ENCODE measurements at regions not wholly inside any gene's neighbourhood (a gene's known extent, or its start where the extent isn't known, plus 50 kb on each side); places are given as distances from the start of the nearest gene placed in this dataset.

- Histone ChIP-seq H3K79me2 (ENCODE audit: control insufficient read depth, insufficient read depth, low read length) (no peaks in the 10 kb centered on the region), H2AFZ (ENCODE audit: low read depth, low read length) (no peak overlapping the region), H3K9me3 (replicated peaks; ENCODE audit: control insufficient read depth, insufficient read depth, low read length) (no peaks in the 10 kb centered on the region), H3K4me1 (ENCODE audit: control insufficient read depth, extremely low read depth, insufficient read depth, low read length) (no peaks in the 10 kb centered on the region), H3K4me2 (ENCODE audit: insufficient read depth, low read length) (no peak overlapping the region), H3K9ac (replicated peaks; ENCODE audit: extremely low read depth, insufficient read depth, low read length) (no peak overlapping the region), H3K27ac (ENCODE audit: insufficient read depth, low read depth, low read length) (no peak overlapping the region), H4K20me1 (replicated peaks; ENCODE audit: control insufficient read depth, extremely low read depth, insufficient read depth, low read length) (no peaks in the 10 kb centered on the region), H3K27me3 (ENCODE audit: control insufficient read depth in 2 of 2, insufficient read depth in 2 of 2, low read length in 2 of 2) (no peaks in the 10 kb centered on the region), H3K4me3 (replicated peaks in 1 of 3; ENCODE audit: insufficient read depth in 1 of 3, low read depth in 1 of 3, low read length in 3 of 3) (no peak overlapping the region), H3K9me1 (replicated peaks; ENCODE audit: control insufficient read depth, extremely low read depth, insufficient read depth, low read length) (no peaks in the 10 kb centered on the region), H3K36me3 (ENCODE audit: control insufficient read depth in 2 of 2, extremely low read depth in 1 of 2, insufficient read depth in 2 of 2, low read length in 2 of 2) (no peaks in the 10 kb centered on the region)
- dilution Hi-C loops (cut with MboI; ENCODE audit: extremely low pct_ligation_motif_present, low sequenced_read_pairs), result no loop called here
- POLR2A ChIA-PET, result no interaction called here
- FAIRE-seq, result no peak
- CTCF ChIA-PET, result interaction anchor here (1.3 kb wide), 1 partner anchor 13 kb away, joined by 3 read pairs; no protein-coding TSS in a partner anchor
- no peak for TF ChIP-seq POLR2AphosphoS5 (IDR thresholded peaks at IDR 0.05; ENCODE audit: insufficient read depth, low read depth, low read length)
- no peak for TF ChIP-seq FOS (IDR thresholded peaks at IDR 0.05; ENCODE audit: borderline replicate concordance, insufficient read depth, low read length)
- DNase-seq (ENCODE audit: low read depth, low spot score), result no peak
- no TSS peak for BruUV-seq (replicated peaks)
- intact Hi-C loops (cut with micrococcal nuclease), result no loop called here
Observed at GRCh38 chr18:3384664-3385563, 65.1 kb upstream of the TGIF1 start.

- Histone ChIP-seq H3K27me3 (ENCODE audit: control insufficient read depth in 2 of 2, insufficient read depth in 2 of 2, low read length in 2 of 2) (no peaks in the 10 kb centered on the region), H3K36me3 (ENCODE audit: control insufficient read depth in 2 of 2, extremely low read depth in 1 of 2, insufficient read depth in 2 of 2, low read length in 2 of 2) (no peaks in the 10 kb centered on the region), H3K4me1 (ENCODE audit: control insufficient read depth, extremely low read depth, insufficient read depth, low read length) (no peaks in the 10 kb centered on the region), H4K20me1 (replicated peaks; ENCODE audit: control insufficient read depth, extremely low read depth, insufficient read depth, low read length) (no peaks in the 10 kb centered on the region), H2AFZ (ENCODE audit: low read depth, low read length) (no peak overlapping the region), H3K9ac (replicated peaks; ENCODE audit: extremely low read depth, insufficient read depth, low read length) (no peak overlapping the region), H3K9me1 (replicated peaks; ENCODE audit: control insufficient read depth, extremely low read depth, insufficient read depth, low read length) (no peaks in the 10 kb centered on the region), H3K79me2 (ENCODE audit: control insufficient read depth, insufficient read depth, low read length) (no peaks in the 10 kb centered on the region), H3K9me3 (replicated peaks; ENCODE audit: control insufficient read depth, insufficient read depth, low read length) (no peaks in the 10 kb centered on the region), H3K4me2 (ENCODE audit: insufficient read depth, low read length) (no peak overlapping the region), H3K27ac (ENCODE audit: insufficient read depth, low read depth, low read length) (no peak overlapping the region), H3K4me3 (replicated peaks in 1 of 3; ENCODE audit: insufficient read depth in 1 of 3, low read depth in 1 of 3, low read length in 3 of 3) (no peak overlapping the region)
- no peak for FAIRE-seq
- POLR2A ChIA-PET, result no interaction called here
- dilution Hi-C loops (cut with MboI; ENCODE audit: extremely low pct_ligation_motif_present, low sequenced_read_pairs) (no loop called here), intact Hi-C loops (cut with micrococcal nuclease) (no loop called here)
- no peak for DNase-seq (ENCODE audit: low read depth, low spot score)
- CTCF ChIA-PET, result interaction anchor here (2.8 kb wide), 1 partner anchor 13 kb away, joined by 9 read pairs; no protein-coding TSS in a partner anchor
- no TSS peak for BruUV-seq (replicated peaks)
- TF ChIP-seq POLR2A (IDR thresholded peaks at IDR 0.05; ENCODE audit: low read depth, low read length), result no peak
- TF ChIP-seq POLR2AphosphoS5 (IDR thresholded peaks at IDR 0.05; ENCODE audit: insufficient read depth, low read depth, low read length), result no peak
- TF ChIP-seq MYC (IDR thresholded peaks at IDR 0.05; ENCODE audit: low read depth, low read length), result no peak
- TF ChIP-seq MAX (IDR thresholded peaks at IDR 0.05; ENCODE audit: insufficient read depth, insufficient read length), result no peak
- TF ChIP-seq EZH2 (IDR thresholded peaks at IDR 0.05; ENCODE audit: borderline replicate concordance, low read depth, low read length, severe bottlenecking), result no peak
- TF ChIP-seq FOS (IDR thresholded peaks at IDR 0.05; ENCODE audit: borderline replicate concordance, insufficient read depth, low read length), result no peak
- no peak for TF ChIP-seq GATA2 (IDR thresholded peaks at IDR 0.05; ENCODE audit: insufficient read depth, insufficient read length, low read depth, low read length)
- TF ChIP-seq JUN (IDR thresholded peaks at IDR 0.05; ENCODE audit: borderline replicate concordance, insufficient read depth, insufficient read length, low read depth), result no peak
- no peak for TF ChIP-seq CTCF (IDR thresholded peaks at IDR 0.05; ENCODE audit: extremely low read depth in 1 of 2, insufficient read depth in 1 of 2, low read depth in 1 of 2, low read length in 2 of 2)
Observed at GRCh38 chr18:3388323-3388722, 61.6 kb upstream of the TGIF1 start.
